ENCODE measurements at regions not wholly inside any gene's neighbourhood (a gene's known extent, or its start where the extent isn't known, plus 50 kb on each side); places are given as distances from the start of the nearest gene placed in this dataset.

DNA sequence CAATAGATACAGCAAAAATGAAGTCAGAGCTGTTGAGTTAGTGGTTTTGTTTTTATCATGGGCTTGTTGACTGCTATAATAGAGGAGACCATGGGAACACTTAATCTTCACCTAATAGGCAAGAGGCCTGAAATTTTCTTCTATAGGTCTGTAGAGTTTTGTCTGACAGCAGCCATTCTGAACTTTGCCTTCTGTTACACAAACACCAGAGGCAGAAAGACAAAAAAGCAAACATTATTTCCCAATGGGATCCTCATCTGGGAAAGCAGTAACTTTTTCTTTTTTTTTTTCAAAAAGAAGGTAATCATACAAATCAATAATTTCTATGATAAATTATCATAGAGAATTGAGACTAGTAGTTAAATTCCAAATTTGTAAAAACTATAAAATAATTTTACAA, 494.1 kb downstream of the TOX3 start:
- DNase-seq (ENCODE audit: low read depth): no peak

DNA sequence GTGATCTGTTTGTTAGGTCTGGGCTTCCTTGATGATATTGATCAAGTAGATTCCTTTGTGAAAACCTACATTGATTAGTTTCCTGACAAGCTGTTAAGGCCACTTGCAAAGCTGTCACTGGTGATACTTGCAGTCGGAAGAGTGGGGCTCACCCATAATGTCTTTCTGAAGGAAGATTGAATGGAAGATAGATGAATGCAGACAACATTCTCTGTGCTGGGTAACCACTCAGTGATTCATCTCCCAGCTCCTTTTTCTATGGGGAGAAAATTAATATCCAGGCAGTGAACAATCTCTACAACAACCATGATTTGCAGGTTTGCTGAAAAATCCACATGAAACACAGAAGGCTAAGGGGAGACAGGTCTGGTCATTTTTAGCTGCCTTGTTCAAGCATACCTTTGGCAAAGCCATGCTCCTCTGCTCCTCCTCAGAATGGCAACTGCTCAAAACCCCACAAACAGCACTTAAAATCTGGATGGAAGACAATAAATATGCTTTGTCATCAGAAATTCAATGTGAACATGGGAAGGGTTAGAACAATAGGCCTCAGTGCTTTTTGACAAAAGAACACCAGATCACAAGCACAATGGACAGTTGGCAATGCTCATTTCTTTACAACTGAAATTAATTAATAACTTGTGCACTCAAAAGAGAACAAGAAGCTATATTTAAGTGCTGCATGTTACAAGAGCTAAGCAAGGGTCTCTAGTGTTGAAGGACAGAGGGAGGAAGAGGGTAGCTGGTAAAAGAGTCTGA, 495.4 kb downstream of the TOX3 start:
- DNase-seq (ENCODE audit: low read depth): no peak

DNA sequence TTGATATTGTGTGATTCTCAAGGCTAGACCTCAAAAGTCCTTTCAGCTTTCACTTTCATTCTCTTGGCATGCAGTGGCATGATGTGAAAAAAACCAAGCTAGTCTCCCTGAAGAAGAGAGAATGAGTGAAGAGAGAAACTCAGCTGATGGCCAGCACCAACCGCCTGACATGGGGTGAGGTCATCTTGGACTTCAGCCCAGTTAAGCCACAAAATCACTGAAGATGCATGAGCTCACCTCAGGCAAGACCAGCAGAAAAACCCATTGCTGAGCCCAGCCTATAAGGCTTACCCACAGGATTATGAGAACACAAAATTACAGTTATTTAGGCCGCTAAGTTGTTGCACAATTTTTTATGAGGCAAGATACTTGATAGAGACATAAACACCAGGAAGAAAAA, 496.5 kb downstream of the TOX3 start:
- peak; percentile 34 for DNase-seq (ENCODE audit: low read depth)

DNA sequence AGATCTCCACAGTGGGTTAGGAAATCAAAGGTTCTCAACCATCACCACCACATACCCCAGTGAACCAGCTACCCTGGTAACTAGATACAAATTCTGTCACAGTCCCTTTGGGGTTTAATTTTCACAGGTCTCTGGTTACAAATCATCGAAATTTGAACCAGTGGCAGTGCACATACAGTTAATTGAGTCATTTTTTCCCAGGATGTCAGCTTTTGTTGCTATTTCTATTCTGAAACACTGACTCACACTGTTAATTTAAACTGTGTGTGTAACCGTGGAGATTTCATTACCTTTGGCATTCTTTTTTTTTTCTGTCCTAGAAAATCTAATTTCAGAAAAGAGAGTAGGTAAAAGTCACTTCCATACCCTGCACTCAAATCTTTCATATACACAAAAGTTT, 511.5 kb downstream of the TOX3 start:
- DNase-seq (ENCODE audit: low read depth): no peak

DNA sequence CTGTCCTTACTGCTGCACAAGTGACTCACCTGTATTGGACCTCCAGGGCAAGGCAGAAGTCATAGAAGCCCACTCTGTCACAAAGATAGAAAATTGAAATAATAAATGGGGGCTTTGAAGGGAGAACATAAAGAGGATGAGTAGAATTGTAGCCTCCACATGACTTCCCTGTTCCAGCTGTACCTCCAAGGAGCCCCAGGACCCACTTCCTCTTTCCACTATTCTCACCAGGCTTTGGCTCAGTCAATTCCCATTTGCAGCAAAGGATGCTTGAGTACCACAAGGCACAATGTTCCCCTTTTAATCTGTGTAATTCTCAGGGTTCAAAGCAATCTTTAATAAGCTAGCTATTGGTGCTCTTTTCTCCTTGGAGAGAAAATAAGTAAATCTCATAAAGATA, 512.1 kb downstream of the TOX3 start:
- DNase-seq (ENCODE audit: low read depth): no peak

DNA sequence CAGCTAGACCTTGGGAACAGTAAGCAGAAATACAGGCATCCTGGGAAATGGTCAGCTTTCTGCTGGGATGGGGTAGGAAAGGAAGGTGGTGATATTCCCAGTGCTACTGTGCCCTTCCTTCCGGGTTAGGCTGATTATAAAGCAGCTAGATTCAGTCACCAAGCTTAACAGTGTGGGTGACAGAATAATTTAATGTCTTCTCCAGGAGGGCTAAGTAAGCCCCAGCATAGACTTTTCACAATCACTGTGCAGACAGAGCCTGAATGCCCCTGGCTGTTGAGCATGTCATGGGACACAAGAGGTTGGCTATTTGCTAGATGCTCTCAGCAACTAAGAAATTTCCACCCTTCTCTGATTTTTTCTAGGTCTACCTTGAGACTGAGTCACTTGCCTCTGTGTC, 513.0 kb downstream of the TOX3 start:
- DNase-seq (ENCODE audit: low read depth): no peak

DNA sequence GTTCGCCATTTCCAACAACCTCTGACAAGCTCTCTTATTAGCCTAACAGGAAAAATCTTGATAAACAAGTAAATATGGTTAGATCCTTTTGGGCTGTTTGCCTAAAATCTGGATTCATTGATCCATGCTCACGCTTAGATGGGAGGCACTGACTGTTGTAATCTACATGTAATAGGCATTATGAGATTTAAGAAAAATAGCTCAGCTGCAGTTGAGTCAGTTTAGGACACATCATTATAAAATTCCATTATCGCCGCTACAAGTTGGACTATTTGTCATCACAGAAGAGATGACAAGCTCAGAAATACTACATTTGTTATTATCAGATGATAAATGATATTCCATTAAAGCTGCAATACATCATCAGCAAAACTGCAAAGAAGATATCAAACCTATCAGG, 524.0 kb downstream of the TOX3 start:
- no peak for DNase-seq (ENCODE audit: low read depth)

DNA sequence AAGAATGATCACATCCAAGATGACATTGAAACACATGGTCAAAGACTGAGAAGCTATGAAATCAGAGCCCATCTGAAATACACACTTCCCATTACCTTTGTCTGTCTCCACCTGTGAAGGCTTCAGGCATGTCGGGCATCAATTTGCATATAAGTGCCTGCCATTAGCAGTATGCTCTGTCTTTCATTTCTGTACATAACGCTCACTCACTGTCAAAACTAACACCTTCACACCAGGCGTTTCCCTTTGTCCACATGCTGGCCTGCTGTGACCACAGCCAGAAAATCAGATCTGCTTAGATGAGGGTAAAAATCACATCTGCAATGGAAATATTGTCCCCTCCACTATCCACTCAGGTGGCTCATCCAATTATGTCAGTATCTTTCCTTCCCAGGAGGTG, 524.8 kb downstream of the TOX3 start:
- DNase-seq (ENCODE audit: low read depth): no peak

DNA sequence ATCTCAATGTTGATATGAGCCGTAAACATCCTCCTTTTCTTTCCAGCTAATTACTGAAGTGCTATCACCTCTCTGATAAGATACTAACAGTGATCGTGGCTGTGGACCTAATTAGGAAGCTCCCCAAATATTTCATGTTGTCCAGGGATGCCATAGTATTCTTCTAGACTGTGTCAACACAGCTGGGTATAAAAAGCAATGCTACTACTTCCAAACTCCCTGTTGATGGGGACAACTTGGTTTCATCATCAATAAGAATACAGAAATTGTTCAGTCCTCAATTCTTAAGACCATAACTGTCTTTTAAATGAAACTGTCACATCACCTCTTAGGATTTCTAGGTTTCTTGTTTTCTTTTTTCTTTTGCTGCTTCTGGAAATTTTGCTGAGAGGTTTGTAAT, 530.6 kb downstream of the TOX3 start:
- no peak for DNase-seq (ENCODE audit: low read depth)

DNA sequence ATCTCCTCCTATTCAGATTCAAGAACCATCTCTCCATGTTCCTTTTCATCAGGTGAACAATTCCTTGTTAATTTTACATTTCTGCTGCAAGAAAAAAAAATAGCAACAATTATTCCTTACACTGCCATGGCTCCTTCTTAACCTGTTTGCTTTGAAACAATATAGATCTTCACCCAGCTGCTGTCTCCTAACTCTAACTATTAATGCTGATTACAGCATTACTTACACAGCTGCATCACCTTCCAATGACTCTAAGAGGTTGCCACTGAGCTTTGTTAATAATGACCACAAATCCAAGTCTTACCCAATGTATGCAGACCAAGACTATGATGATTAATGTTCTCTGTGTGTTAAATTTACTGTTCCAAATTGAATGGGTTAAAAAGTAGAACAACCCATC, 541.4 kb downstream of the TOX3 start:
- no peak for DNase-seq (ENCODE audit: low read depth)

DNA sequence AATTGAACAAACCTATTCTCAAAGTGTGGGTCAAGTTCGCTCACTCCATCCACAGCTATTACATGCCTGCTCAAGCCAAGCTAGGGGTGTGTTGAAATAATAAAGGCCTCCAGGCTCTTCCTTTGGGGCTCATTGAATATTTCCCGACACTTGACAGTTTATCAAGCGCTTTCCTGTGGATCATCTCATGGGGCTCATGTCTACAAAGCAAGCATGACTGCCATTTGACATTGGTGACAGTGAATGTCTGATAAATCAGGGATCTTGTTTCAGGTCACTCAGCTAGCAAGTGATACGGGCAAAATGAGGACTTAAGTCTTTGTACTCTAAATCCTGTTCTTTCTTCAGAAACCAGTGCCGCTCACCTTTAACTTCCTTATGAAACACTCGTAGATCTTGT, 542.6 kb downstream of the TOX3 start:
- no peak for DNase-seq (ENCODE audit: low read depth)

DNA sequence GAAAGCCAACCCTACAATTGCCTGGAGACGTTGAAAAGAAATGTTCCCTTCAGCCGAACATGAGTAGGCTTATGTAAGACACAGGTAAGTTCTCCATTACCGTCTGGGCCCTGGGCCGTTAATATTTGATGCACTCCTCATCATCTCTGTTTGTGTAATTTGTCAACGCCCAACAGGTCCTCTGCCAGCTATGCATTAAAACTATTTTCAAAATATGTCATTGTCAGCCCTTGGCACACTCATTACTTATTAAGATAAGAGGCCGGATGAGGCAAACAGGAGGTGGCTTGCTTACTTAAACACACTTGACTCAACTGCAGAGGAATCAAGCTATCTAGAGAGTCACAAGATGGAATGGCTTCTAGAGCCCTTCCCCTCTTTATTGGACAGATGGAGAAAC, 544.9 kb downstream of the TOX3 start:
- no peak for DNase-seq (ENCODE audit: low read depth)

DNA sequence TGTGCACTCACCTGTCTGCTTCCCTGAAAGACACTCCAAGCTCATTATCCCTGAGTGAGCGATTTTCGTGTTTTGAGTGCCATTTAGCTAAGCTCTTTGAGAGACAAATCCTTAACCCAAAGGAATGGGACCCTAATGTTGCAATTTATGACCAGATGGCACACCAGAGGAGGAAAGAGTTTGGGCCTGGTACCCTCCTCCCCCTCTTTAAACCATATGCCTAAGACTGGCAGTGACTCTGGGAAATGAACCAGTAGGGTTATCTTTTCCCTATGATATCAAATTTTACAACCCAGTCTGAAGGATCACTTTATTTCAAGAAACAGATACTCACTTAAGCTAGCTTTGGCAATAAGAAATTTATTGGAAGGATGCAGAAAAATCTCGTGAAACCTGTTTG, 550.4 kb downstream of the TOX3 start:
- no peak for DNase-seq (ENCODE audit: low read depth)

DNA sequence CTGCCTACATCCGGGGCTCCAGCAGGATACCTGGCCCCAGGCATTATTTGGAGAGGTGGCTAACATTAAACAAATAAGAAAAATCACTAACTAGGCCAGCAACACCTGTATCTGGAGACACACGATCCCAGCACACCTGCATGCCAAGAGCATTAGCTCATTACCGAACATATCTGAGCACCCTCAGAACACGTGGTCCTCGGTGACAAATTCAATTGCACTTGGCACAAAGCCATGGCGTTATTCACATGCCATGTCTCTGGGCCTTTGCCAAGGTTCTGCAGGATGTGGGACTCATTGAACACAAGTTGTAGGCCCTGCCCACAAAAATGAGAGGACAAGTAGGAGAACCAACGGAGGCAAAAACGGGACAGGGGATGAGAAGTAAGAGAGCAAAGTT, 552.3 kb downstream of the TOX3 start:
- DNase-seq (ENCODE audit: low read depth): peak; percentile 25

DNA sequence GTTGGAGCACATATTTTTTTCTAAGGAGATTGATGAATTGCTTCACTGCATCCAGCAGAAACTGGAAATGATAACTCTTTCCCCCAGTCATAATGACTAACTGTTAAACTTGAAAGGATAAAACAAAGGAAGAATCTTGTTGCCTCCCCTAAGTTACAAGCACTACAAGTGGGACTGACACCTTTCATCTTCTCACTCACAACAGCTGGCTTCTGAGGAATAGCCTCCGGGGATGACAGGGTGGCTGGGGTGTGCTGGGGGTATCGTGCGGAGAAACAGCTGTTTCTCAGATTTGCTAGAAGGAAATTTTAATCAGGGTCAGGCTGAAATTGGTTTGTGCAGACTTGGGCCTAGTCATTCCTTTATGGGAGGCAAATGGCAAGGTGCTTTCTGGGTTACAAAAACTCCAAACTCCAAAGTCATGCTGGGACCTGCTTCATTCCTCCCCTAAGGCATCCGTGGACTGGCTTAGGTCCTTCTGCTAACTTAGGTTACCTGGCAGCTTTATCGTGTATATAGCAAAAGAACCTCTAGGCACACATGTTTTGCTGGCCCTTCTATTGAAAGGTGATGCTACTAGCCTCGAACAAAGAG, 557.2 kb downstream of the TOX3 start:
- DNase-seq (ENCODE audit: low read depth): no peak

DNA sequence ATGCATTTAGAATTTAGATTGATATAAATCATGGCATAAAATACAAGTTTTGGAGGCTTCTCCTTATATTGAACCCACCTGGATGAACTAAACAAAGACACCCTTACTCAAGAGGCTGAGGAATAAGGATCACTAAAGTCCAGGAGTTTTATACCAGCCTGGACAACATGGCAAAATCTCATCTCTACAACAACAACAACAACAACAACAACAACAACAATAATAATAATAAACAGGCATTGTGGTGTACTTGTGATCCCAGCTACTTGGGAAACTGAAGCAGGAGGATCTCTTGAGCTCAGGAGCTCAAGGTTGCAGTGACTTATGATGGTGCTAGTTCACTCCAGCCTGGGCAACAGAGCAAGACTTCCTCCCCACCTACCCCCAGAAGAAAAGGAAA, 558.0 kb downstream of the TOX3 start:
- no peak for DNase-seq (ENCODE audit: low read depth)

DNA sequence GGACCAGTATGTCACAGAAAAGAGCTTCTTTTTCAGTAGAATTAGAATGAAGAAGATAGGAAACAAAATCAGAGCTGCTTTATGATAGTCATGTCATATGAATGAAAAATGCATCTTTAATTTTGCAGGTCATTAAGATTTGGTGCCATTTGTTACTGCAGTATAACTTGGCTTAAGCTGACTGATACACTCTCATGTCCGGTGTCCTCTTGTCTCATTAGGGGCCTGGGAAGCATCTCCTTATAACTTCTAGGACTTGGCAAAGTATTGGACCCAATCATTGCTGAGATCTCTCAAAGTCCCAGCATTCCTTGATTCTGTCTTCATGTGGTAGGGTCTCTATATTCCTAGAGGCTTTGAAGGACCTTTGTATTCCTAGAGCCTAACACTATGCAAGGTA, 559.4 kb downstream of the TOX3 start:
- DNase-seq (ENCODE audit: low read depth): no peak

DNA sequence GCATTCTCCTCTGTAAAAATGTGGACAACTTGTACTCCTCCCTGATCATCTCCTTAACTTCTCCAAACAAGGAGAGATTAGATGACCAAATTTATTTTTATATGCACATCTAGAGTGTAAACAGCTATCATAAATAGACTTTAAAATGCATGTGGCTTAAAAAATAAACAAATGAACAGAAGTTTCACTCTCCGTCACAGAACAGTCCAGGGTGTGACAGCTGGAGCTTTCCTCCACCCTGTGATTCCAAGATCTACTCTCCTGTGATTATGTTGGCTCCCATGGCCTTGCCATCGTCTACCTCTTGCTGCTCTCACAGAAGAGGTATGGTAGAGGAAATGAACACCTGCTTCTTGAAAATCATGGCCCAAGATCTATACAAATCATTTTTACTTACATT, 560.2 kb downstream of the TOX3 start:
- DNase-seq (ENCODE audit: low read depth): no peak

DNA sequence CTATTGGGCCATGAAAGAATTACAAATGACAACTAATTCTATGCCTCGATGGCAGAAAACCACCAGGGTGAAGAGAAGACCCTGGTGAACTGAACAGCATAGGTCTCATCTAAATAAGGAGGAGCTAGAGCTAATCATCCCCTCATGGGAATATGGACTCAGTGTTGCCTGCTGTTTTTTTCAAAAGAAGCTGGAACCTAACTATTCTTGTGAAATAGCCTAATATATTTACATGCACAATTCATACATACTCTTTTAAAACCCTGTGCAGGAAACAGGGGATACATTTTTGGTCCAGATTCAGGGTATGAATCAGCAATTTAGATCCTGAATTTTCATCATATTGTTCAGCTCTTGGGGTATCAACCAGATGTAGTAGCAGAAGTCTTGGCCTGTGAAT, 560.6 kb downstream of the TOX3 start:
- no peak for DNase-seq (ENCODE audit: low read depth)

DNA sequence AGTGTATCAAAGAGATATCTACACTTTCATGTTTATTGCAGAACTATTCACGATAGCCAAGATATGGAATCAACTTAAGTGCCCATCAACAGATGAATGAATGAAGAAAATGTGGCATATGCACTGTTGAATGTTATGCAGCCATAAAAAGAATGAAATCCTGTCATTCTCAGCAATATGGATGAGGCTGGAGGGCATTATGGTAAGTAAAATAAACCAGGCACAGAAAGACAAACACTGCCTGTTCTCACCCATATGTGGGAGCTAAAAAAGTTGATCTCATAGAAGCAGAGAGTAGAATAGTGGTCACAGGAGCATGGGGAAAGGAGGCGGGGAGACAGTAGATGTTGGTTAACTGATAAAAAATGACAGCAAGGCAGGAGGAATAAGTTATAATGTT, 561.8 kb downstream of the TOX3 start:
- DNase-seq (ENCODE audit: low read depth): no peak

DNA sequence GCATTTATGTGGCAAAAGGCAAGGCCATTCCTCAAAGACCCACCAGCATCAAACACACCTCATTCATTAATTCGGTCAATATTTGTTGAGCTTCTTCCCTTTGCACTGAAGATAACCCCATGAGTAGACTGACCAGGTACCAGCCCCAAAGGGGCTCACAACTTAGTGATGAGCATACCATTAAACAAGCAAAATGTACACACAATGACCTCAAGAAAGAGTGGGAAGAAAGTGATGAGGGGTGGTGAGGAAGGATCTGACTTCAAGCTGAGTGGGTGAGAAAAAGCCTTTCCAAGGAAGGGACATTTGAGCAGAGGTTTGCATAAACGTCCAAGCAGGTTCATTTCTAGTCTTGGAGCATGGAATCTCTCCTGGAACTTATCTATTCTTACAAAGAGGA, 562.5 kb downstream of the TOX3 start:
- DNase-seq (ENCODE audit: low read depth): no peak

DNA sequence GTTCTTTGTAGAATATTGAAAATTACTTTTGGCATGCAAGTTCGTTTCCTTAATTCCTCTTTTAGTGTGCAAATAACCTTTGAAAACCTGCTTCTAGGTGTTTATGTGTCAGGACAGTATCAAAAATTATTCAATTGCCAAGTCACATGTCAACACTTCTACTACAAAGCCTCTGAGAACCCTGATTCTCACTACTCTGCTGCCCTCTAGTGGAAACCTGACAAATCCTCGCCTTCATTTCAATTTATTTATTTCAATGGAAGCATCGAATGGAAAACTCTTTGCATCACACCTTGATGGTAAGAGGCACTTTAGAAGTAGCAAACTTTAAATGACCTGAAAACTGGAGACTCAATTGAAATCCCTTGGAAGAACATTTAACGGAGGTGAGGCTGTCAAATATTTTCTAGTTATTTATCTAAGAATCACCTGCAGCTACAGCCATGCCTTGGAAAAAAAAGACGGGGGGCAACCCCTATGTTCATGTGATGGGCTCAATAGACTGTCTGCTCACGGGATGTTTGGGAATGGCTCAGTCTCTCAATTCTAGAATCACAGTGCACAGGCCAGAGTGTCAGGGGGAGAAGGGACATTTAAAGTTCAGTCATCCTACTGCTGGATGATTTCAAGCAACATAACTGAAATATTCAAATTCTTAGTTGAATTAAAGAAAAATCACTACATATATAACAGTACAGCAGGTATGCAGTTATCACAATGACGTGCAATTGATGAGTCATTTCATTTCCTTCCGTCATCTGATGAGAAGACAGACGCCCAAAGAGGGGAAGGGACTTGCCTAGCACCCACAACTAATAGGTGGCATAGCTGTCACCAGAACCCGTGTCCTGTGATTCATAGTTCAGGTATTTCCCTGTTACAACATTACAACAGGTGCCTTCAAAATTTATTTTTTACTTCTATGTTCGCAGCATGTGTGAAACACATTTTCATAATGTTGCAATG, 563.9 kb downstream of the TOX3 start:
- DNase-seq (ENCODE audit: low read depth): peak; percentile 73

DNA sequence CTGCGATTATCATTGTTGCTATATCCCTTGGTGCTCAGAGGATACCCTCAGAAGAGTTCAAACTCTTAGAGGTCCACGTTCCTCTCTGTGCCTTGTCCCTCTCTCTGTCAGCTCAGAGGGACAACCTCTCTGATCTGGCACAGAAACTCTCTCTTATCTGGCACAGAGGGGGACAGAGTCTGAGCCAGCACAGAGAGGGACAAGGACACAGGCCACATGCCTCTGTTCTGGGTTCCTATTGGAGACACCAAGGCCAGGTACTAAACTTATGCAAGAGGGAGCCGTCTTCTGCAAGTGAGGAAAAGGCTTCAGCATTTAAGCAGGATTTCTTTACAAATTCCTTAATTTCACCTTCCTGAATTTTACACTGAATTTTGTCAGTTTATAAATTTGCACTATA, 565.2 kb downstream of the TOX3 start:
- no peak for DNase-seq (ENCODE audit: low read depth)

Measured in ELR (cell line).